Endodermal cell (in vitro differentiated cells): ENCODE measurements at regions not wholly inside any gene's neighbourhood (a gene's known extent, or its start where the extent isn't known, plus 50 kb on each side); places are given as distances from the start of the nearest gene placed in this dataset.
A peak's percentile ranks its signal among the peaks of the same experiment; 100 is the strongest.

Experiments
- DNase-seq: peaks from one replicate; pipeline ENCODE4 v3.0.0-alpha.2; 2017
- H3K27ac ChIP-seq: 2 replicates; pipeline ENCODE4 v1.5.1; 2013; ENCODE audit warnings: mild to moderate bottlenecking, low read depth, low read length, moderate library complexity
- H3K27me3 ChIP-seq: 2 replicates; pipeline ENCODE4 v1.6.1; 2013; ENCODE audit warnings: mild to moderate bottlenecking, low read length, moderate library complexity; ENCODE audit not compliant: insufficient read depth, control insufficient read depth, poor library complexity, severe bottlenecking
- H3K36me3 ChIP-seq: 2 replicates; pipeline ENCODE4 v1.7.0; 2013; ENCODE audit warnings: mild to moderate bottlenecking, low read length, moderate library complexity; ENCODE audit not compliant: control insufficient read depth, insufficient read depth
- H3K4me1 ChIP-seq: one replicate; pipeline ENCODE4 v1.7.0; 2013; ENCODE audit warnings: low read length; ENCODE audit not compliant: control insufficient read depth, insufficient read depth
- H3K4me3 ChIP-seq: 2 replicates; pipeline ENCODE4 v1.5.1; 2013; ENCODE audit warnings: mild to moderate bottlenecking, low read length, moderate library complexity
- H3K9ac ChIP-seq: 2 replicates; pipeline ENCODE4 v1.6.1; 2013; ENCODE audit warnings: mild to moderate bottlenecking, low read length, moderate library complexity; ENCODE audit not compliant: poor library complexity, severe bottlenecking; ENCODE audit errors: extremely low read depth
- H3K9me3 ChIP-seq: 2 replicates; pipeline ENCODE4 v1.6.1; 2013; ENCODE audit warnings: mild to moderate bottlenecking, low read length, moderate library complexity; ENCODE audit not compliant: control insufficient read depth
- H3K27ac Mint-ChIP-seq: 2 replicates; pipeline ENCODE4 v1.8.0; 2020; ENCODE audit warnings: mixed read lengths
- H3K27me3 Mint-ChIP-seq: 2 replicates; pipeline ENCODE4 v1.8.0; 2021; ENCODE audit warnings: mild to moderate bottlenecking, mixed read lengths; ENCODE audit not compliant: insufficient read depth
- H3K36me3 Mint-ChIP-seq: 2 replicates; pipeline ENCODE4 v1.8.0; 2020; ENCODE audit warnings: low read depth, mixed read lengths
- H3K4me1 Mint-ChIP-seq: 2 replicates; pipeline ENCODE4 v1.8.0; 2020; ENCODE audit warnings: mixed read lengths
- H3K4me3 Mint-ChIP-seq: 2 replicates; pipeline ENCODE4 v1.8.0; 2020; ENCODE audit warnings: mild to moderate bottlenecking, moderate library complexity, mixed read lengths
- H3K9me3 Mint-ChIP-seq: 2 replicates; pipeline ENCODE4 v1.8.0; 2020; ENCODE audit warnings: mild to moderate bottlenecking, mixed read lengths
- CTCF ChIP-seq: fragments of 200-600 bp; sonication (generic); conservative IDR thresholded peaks from 2 replicates; pipeline ENCODE4 v1.5.0; 2021; ENCODE audit warnings: antibody characterized with exemption, mild to moderate bottlenecking
- WGBS, 2 experiments: methylation state at CpG; one replicate each; pipeline versions ENCODE4 v1.1.5 to v1.1.7; 2013; ENCODE audit warnings: missing lambda C conversion rate in 2 of 2, mixed read lengths in 1 of 2; ENCODE audit not compliant: insufficient coverage in 1 of 2, insufficient read length in 1 of 2; 5-methylcytosine and 5-hydroxymethylcytosine counted together

DNA sequence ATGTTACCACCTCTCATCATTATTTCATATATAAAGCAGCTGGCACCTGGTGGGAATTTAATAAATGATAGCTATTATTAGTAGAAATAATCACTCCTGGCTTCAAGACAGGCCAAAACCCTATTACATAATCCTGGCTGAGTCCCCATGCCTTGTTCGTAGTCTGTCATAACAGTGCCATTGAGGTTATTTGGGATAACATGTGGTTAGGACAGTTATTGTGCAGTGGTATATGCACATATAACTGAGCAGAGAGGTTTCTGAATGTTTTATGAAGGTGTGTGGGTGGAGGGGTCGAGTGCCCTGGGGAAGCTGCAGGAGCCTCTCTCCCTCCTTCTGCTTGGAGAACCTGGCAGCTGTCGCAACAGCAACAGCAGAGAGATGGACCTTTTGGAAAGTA is 162.4 kb upstream of the NABP1 start:
- H3K27me3 Mint-ChIP-seq, result no peaks in the 10 kb centered on the region
- no peaks in the 10 kb centered on the region for H3K36me3 Mint-ChIP-seq
- Histone ChIP-seq H3K9me3 (no peaks in the 10 kb centered on the region), H3K4me3 (no peak overlapping the region), H3K4me1 (no peaks in the 10 kb centered on the region), H3K27ac (no peak overlapping the region), H3K9ac (no peak overlapping the region), H3K27me3 (no peaks in the 10 kb centered on the region), H3K36me3 (no peaks in the 10 kb centered on the region)
- 88% methylated on average over 3 of the region's 3 CpGs; no CpG with 5 or more reads in 1 of the 2 experiments for WGBS, 2 experiments
- H3K9me3 Mint-ChIP-seq, result no peaks in the 10 kb centered on the region
- DNase-seq, result no peak
- H3K4me3 Mint-ChIP-seq, result no peak overlapping the region
- H3K4me1 Mint-ChIP-seq, result peaks cover 5% of the 10 kb centered on the region
- no peak overlapping the region for H3K27ac Mint-ChIP-seq
- TF ChIP-seq CTCF, result no peak

- no peak overlapping the region for H3K9ac ChIP-seq
- no peak overlapping the region for H3K27ac Mint-ChIP-seq
- H3K36me3 ChIP-seq, result no peaks in the 10 kb centered on the region
- no peaks in the 10 kb centered on the region for H3K9me3 ChIP-seq
- H3K4me3 ChIP-seq, result no peak overlapping the region
- 88 to 91% methylated on average over 3 to 4 of the region's 4 CpGs for WGBS, 2 experiments
- no peak for TF ChIP-seq CTCF
- H3K27ac ChIP-seq, result no peak overlapping the region
- peaks cover 5% of the 10 kb centered on the region for H3K4me1 Mint-ChIP-seq
- no peaks in the 10 kb centered on the region for H3K36me3 Mint-ChIP-seq
- no peaks in the 10 kb centered on the region for H3K27me3 ChIP-seq
- H3K4me3 Mint-ChIP-seq, result no peak overlapping the region
- H3K4me1 ChIP-seq, result no peaks in the 10 kb centered on the region
- H3K27me3 Mint-ChIP-seq, result no peaks in the 10 kb centered on the region
- H3K9me3 Mint-ChIP-seq, result no peaks in the 10 kb centered on the region
- no peak for DNase-seq
Measured at GRCh38 chr2:191516260-191516659, 161.7 kb upstream of the NABP1 start.

DNA sequence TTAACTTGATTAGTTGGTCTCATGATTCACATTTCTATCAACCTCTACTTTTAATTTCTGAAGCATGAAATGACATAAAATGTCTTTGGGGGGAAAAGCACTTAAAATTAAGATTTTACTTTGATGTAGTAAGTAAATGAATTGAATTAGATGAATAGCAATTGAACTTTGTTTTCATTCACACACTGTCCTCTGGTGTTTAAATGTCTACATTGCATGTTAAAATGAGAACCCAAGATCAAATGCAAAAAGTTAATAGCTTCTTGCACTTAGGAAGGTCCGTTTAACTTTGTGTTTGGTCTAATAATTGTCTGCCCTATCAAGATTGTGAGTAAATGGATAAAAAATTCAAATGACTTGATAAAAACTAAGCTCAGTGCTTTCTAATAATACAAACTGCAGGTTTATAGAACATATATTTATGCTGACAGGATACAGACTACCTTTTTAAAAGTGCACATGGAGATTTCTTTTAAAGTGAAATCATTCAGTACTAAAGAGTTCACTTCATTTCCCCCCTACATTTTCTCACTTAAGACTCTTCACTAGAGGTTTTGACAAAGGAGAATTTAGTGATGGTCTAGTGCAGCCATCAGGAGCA is 156.2 kb upstream of the NABP1 start:
- no peak overlapping the region for H3K27ac ChIP-seq
- H3K36me3 ChIP-seq, result no peaks in the 10 kb centered on the region
- DNase-seq, result no peak
- Mint-ChIP-seq H3K27ac (no peak overlapping the region), H3K4me1 (peaks cover 5% of the 10 kb centered on the region), H3K36me3 (no peaks in the 10 kb centered on the region), H3K4me3 (no peak overlapping the region), H3K27me3 (no peaks in the 10 kb centered on the region), H3K9me3 (no peaks in the 10 kb centered on the region)
- peak; percentile 81 for TF ChIP-seq CTCF
- H3K27me3 ChIP-seq, result no peaks in the 10 kb centered on the region
- no peak overlapping the region for H3K9ac ChIP-seq
- no peaks in the 10 kb centered on the region for H3K9me3 ChIP-seq
- WGBS, 2 experiments, result 46% methylated on average over 1 of the region's 1 CpG; no CpG with 5 or more reads in 1 of the 2 experiments
- H3K4me3 ChIP-seq, result no peak overlapping the region
- H3K4me1 ChIP-seq, result no peaks in the 10 kb centered on the region
